AG10803 (cell line): ENCODE measurements at regions not wholly inside any gene's neighbourhood (a gene's known extent, or its start where the extent isn't known, plus 50 kb on each side); places are given as distances from the start of the nearest gene placed in this dataset.

Experiments used
- DNase-seq: peaks from one replicate; pipeline ENCODE4 v3.0.0; 2010; ENCODE audit warnings: low read depth
- H3K4me3 ChIP-seq: 2 replicates; pipeline ENCODE4 v1.5.1; 2011; ENCODE audit warnings: mild to moderate bottlenecking, low read length, control low read depth
- TF ChIP-seq, protein P1 (sequence below): conservative IDR thresholded peaks from 2 replicates; pipeline ENCODE4 v1.5.1; 2011; ENCODE audit warnings: mild to moderate bottlenecking, low read length, control low read depth, inconsistent platforms

GRCh38 chr10:4442296-4442695 lies 383.7 kb upstream of the AKR1E2 start:
- TF ChIP-seq, protein P1, sequence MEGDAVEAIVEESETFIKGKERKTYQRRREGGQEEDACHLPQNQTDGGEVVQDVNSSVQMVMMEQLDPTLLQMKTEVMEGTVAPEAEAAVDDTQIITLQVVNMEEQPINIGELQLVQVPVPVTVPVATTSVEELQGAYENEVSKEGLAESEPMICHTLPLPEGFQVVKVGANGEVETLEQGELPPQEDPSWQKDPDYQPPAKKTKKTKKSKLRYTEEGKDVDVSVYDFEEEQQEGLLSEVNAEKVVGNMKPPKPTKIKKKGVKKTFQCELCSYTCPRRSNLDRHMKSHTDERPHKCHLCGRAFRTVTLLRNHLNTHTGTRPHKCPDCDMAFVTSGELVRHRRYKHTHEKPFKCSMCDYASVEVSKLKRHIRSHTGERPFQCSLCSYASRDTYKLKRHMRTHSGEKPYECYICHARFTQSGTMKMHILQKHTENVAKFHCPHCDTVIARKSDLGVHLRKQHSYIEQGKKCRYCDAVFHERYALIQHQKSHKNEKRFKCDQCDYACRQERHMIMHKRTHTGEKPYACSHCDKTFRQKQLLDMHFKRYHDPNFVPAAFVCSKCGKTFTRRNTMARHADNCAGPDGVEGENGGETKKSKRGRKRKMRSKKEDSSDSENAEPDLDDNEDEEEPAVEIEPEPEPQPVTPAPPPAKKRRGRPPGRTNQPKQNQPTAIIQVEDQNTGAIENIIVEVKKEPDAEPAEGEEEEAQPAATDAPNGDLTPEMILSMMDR = no peak
- no peak for DNase-seq
- no peak overlapping the region for H3K4me3 ChIP-seq

DNA sequence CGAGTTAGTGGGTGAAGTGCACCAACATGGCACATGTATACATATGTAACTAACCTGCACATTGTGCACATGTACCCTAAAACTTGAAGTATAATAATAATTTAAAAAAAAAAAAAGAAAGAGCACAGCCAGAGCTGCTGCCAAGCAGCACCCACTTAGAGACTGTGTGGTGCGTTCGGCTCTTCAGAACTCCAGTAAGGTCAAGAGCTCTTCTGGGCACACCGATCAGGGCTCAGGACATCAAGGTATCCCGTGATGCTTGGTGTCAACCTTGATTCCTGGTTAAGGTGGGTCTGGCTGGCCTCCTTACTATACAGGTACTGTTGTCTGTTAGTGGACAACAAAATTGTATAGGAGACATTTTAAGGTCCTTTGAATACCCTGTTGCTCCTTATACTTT lies 385.7 kb upstream of the AKR1E2 start:
- DNase-seq = no peak
- H3K4me3 ChIP-seq = no peak overlapping the region
- TF ChIP-seq, protein P1 = no peak

DNA sequence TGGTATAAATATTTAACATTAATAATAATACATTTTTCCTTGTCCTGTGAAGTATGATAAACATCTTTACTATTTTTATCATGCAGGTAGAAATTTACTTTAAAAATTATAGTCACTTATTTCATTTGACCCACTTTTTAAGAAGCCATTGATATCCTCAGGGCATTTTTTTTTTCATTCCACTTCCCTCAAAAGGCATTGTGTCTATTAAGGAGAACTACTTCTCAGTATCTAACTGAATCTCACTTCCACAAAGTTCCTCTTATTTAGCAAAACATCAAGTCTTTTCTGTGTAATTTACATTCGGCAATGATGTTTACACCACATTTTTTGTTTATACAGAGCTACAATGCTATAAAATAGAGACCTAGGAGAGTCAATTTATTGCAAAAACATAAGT lies 388.2 kb upstream of the AKR1E2 start:
- TF ChIP-seq, protein P1 = no peak
- DNase-seq = no peak
- H3K4me3 ChIP-seq = no peak overlapping the region

GRCh38 chr10:4437061-4437460 lies 388.9 kb upstream of the AKR1E2 start:
- H3K4me3 ChIP-seq = no peak overlapping the region
- TF ChIP-seq, protein P1 = no peak

GRCh38 chr10:4436103-4436502 lies 389.9 kb upstream of the AKR1E2 start:
- TF ChIP-seq, protein P1 = no peak
- no peak overlapping the region for H3K4me3 ChIP-seq
- DNase-seq = no peak

More at GRCh38 chr10:4437061-4437460, 388.9 kb upstream of the AKR1E2 start:
- no peak for DNase-seq

- H3K4me3 ChIP-seq = no peak overlapping the region
- TF ChIP-seq, protein P1 = no peak
- DNase-seq = no peak
These were observed 391.4 kb upstream of the AKR1E2 start for GRCh38 chr10:4434516-4435071.

- no peak overlapping the region for H3K4me3 ChIP-seq
- no peak for DNase-seq
- TF ChIP-seq, protein P1 = no peak
These were observed 391.9 kb upstream of the AKR1E2 start for GRCh38 chr10:4434105-4434504.
